Gastroesophageal sphincter (tissue), 3 donors: ENCODE measurements at regions not wholly inside any gene's neighbourhood (a gene's known extent, or its start where the extent isn't known, plus 50 kb on each side); places are given as distances from the start of the nearest gene placed in this dataset.

Source experiments
- CTCF ChIP-seq, 4 experiments: fragments of 200-600 bp in 2 of 4; fragments of 450-650 bp in 2 of 4; sonication (generic) in 1 of 4; IDR thresholded peaks; one replicate each; pipeline ENCODE4 v1.5.1; 2017 to 2019; ENCODE audit warnings: antibody characterized with exemption in 4 of 4, mild to moderate bottlenecking in 2 of 4, moderate library complexity in 2 of 4
- EP300 ChIP-seq: sonication (generic); formaldehyde crosslinking; IDR thresholded peaks from one replicate; pipeline ENCODE4 v1.6.1; 2017; ENCODE audit warnings: antibody characterized with exemption, mild to moderate bottlenecking
- POLR2A ChIP-seq, 2 donors: fragments of 450-650 bp; IDR thresholded peaks; one replicate each; pipeline ENCODE4 v1.6.1; 2017; ENCODE audit warnings: antibody characterized with exemption in 2 of 2, mild to moderate bottlenecking in 2 of 2, moderate library complexity in 1 of 2
- POLR2AphosphoS5 ChIP-seq: sonication (generic); formaldehyde crosslinking; IDR thresholded peaks from one replicate; pipeline ENCODE4 v1.6.1; 2017; ENCODE audit warnings: antibody characterized with exemption

DNA sequence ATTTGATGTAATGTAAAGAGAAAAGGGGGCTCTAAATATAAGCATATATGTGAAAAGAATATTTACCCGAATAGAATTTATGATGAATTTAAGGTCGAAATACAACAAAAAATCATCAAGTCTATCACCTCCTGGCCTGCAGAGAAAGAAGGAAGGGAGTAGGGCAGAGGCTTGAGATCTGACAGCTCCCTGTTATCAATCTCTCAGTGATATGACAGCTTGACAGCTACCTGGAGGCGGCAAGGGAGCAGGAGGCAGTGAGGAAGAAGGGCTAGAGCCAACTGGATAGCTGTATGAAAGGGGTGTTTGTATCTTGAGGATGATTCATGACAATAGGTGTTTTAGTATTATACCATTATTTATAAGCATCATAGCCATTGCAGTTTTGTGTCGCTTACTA is 299.8 kb upstream of the DNAJC19 start:
- no peak for TF ChIP-seq CTCF (IDR thresholded peaks at IDR 0.05)
- TF ChIP-seq POLR2A (IDR thresholded peaks at IDR 0.05) = no peak
- no peak for TF ChIP-seq POLR2AphosphoS5
- TF ChIP-seq EP300 = no peak
